ENCODE measurements at regions not wholly inside any gene's neighbourhood (a gene's known extent, or its start where the extent isn't known, plus 50 kb on each side); places are given as distances from the start of the nearest gene placed in this dataset.

DNA sequence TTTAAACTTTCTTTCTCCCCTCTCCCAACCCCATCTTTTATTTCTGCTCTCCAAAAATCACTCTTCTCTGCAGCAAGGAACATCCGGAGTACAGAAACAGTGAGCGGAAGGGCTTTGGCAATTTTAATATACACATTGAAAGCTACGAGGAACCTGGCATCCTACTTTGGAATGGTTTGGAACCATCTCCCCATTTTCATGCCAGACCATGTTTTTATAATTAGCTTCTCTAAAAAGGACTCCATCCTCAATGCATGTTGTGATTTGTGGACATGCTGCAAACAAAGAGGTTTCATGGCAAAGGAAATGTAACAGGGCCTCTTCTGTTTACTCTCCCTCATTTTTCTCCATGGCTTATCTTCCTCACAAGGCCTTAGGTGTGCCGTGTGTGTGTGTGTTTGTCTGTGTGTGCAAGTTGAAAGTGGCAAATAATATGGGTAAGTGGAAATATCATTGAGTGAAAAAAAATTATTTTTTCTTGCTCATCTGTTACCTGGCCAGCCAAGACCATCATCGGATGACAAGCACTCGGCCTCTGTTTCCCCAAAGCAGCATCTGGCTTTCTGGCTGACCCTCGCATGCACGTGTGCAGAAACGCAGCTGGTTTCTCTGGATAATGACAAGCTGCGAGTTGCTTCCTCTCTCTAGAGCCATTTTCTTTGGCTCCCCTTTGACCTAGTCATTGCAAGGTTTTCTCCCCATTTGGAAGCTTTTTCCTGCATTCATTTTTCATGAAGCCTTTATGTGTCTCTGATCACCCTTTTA is 585.0 kb downstream of the TMEM114 start:
- H3K4me1 Mint-ChIP-seq (ENCODE audit: unreplicated experiment), result no peaks in the 10 kb centered on the region
- H3K9me3 Mint-ChIP-seq (ENCODE audit: unreplicated experiment), result peaks cover 14% of the 10 kb centered on the region
- peaks cover 5% of the 10 kb centered on the region for H3K27me3 Mint-ChIP-seq (ENCODE audit: unreplicated experiment)
- TF ChIP-seq, protein P1, sequence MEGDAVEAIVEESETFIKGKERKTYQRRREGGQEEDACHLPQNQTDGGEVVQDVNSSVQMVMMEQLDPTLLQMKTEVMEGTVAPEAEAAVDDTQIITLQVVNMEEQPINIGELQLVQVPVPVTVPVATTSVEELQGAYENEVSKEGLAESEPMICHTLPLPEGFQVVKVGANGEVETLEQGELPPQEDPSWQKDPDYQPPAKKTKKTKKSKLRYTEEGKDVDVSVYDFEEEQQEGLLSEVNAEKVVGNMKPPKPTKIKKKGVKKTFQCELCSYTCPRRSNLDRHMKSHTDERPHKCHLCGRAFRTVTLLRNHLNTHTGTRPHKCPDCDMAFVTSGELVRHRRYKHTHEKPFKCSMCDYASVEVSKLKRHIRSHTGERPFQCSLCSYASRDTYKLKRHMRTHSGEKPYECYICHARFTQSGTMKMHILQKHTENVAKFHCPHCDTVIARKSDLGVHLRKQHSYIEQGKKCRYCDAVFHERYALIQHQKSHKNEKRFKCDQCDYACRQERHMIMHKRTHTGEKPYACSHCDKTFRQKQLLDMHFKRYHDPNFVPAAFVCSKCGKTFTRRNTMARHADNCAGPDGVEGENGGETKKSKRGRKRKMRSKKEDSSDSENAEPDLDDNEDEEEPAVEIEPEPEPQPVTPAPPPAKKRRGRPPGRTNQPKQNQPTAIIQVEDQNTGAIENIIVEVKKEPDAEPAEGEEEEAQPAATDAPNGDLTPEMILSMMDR (IDR thresholded peaks at IDR 0.05; ENCODE audit: unreplicated experiment), result no peak
- H3K27ac Mint-ChIP-seq (ENCODE audit: unreplicated experiment), result no peak overlapping the region
- H3K4me3 Mint-ChIP-seq (ENCODE audit: unreplicated experiment), result no peak overlapping the region
- DNase-seq (ENCODE audit: low spot score), result no peak
- H3K36me3 Mint-ChIP-seq (ENCODE audit: low read depth, unreplicated experiment), result no peaks in the 10 kb centered on the region

DNA sequence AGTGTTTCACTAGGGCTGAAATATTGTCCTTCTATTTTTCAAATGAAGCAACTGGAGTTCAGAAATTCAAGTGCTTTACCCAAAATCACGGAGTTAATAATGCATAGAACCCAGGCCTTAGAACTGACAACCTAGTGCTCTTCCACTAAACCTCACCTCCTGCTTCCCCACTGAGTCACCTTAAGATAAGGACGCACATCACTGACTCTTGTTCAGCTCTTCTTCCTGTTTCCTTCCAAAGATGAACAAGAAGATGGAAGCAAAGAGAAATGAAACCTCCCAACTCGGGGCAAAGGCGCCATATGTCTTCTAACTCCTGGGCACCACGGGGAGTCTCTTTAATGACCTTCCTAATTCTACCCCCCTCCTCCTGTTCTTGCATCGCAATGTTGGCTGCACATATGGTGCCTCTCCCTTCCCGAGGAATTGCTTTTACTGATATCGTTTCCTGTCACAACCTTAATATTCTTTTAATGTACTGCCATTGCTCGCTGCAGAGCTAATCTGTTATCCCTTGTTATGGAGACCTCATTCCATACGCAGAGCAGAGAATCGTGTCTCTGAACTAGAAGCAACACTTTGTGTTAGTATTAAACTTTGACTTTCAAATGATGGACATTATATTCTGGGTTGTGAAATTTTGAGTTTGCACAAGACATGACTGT is 591.4 kb downstream of the TMEM114 start:
- Mint-ChIP-seq H3K4me3 (ENCODE audit: unreplicated experiment) (no peak overlapping the region), H3K36me3 (ENCODE audit: low read depth, unreplicated experiment) (no peaks in the 10 kb centered on the region), H3K27me3 (ENCODE audit: unreplicated experiment) (peaks cover 3% of the 10 kb centered on the region), H3K4me1 (ENCODE audit: unreplicated experiment) (no peaks in the 10 kb centered on the region), H3K9me3 (ENCODE audit: unreplicated experiment) (peaks cover 14% of the 10 kb centered on the region), H3K27ac (ENCODE audit: unreplicated experiment) (no peak overlapping the region)
- no peak for DNase-seq (ENCODE audit: low spot score)
- TF ChIP-seq, protein P1 (IDR thresholded peaks at IDR 0.05; ENCODE audit: unreplicated experiment), result no peak

DNA sequence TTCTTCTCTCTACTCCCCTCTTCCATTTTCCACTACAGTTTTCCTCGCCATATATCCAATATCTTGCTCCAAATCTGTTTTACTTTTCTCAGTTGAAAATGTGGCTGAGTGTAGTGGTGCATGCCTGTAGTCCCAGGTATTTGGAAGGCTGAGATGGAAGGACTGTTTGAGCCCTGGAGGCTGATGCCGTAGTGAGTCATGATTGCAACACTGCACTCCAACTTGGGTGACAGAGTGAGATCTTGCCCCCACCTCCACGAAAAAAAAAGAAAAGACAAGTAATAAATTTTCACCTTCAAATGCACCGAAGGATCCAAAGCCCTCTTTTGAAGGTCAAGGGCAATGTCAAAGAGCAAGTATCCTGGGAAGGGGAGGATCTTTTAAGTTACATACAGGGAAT is 592.3 kb downstream of the TMEM114 start:
- Mint-ChIP-seq H3K27me3 (ENCODE audit: unreplicated experiment) (peaks cover 3% of the 10 kb centered on the region), H3K27ac (ENCODE audit: unreplicated experiment) (no peak overlapping the region), H3K36me3 (ENCODE audit: low read depth, unreplicated experiment) (no peaks in the 10 kb centered on the region), H3K9me3 (ENCODE audit: unreplicated experiment) (peaks cover 14% of the 10 kb centered on the region), H3K4me1 (ENCODE audit: unreplicated experiment) (no peaks in the 10 kb centered on the region), H3K4me3 (ENCODE audit: unreplicated experiment) (no peak overlapping the region)
- no peak for DNase-seq (ENCODE audit: low spot score)
- TF ChIP-seq, protein P1 (IDR thresholded peaks at IDR 0.05; ENCODE audit: unreplicated experiment), result no peak

DNA sequence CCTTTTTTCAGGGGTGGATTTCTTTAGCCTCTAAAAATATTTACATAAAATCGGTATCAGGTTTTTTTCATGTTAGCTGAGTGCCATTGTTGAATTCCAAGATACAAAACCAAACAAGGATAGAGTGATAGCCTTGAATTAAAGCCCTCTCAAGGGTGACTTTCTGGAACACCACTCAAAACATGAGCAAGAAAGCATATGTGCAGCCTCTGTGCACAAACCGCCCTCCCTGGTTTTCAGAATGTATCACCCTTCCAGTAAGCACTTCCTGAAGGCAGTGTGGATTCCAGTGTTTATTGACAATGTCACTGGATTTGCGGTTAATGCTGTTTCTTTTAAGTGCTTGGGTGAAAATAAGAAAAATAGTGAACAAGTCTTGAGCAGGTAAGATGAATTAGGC is 597.7 kb downstream of the TMEM114 start:
- Mint-ChIP-seq H3K27ac (ENCODE audit: unreplicated experiment) (no peak overlapping the region), H3K36me3 (ENCODE audit: low read depth, unreplicated experiment) (no peaks in the 10 kb centered on the region), H3K9me3 (ENCODE audit: unreplicated experiment) (no peaks in the 10 kb centered on the region), H3K27me3 (ENCODE audit: unreplicated experiment) (no peaks in the 10 kb centered on the region), H3K4me1 (ENCODE audit: unreplicated experiment) (no peaks in the 10 kb centered on the region), H3K4me3 (ENCODE audit: unreplicated experiment) (no peak overlapping the region)
- DNase-seq (ENCODE audit: low spot score), result no peak
- TF ChIP-seq, protein P1 (IDR thresholded peaks at IDR 0.05; ENCODE audit: unreplicated experiment), result no peak

DNA sequence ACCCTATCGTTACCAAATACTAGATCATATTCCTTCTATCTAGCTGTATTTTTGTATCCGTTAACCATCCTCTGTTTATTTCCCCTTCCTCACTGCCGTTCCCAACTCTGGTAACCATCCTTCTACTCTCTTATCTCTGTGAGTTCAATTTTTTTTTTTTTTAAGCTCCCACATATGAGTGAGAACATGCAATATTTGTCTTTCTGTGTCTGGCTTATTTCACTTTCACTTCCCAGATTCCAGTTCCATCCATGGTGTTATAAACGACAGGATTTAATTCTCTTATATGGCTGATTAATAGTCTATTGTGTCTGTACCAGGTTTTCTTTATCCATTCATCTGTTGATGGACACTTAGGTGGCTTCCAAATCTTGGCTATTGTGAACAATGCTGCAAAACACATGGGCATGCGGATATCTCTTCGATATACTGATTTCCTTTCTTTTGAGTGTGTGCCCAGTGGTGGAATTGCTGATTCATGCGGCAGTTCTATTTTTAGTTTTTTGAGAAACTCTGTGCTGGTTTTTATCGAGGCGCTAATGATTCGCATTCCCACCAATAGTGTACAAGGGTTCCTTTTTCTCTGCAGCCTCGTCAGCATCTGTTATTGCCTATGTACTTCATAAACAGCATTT is 599.6 kb downstream of the TMEM114 start:
- H3K9me3 Mint-ChIP-seq (ENCODE audit: unreplicated experiment), result no peaks in the 10 kb centered on the region
- H3K4me3 Mint-ChIP-seq (ENCODE audit: unreplicated experiment), result no peak overlapping the region

More for the DNA sequence above, 599.6 kb downstream of the TMEM114 start:
- Mint-ChIP-seq H3K4me1 (ENCODE audit: unreplicated experiment) (no peaks in the 10 kb centered on the region), H3K27ac (ENCODE audit: unreplicated experiment) (no peak overlapping the region), H3K27me3 (ENCODE audit: unreplicated experiment) (no peaks in the 10 kb centered on the region), H3K36me3 (ENCODE audit: low read depth, unreplicated experiment) (no peaks in the 10 kb centered on the region)
- no peak for DNase-seq (ENCODE audit: low spot score)
- TF ChIP-seq, protein P1 (IDR thresholded peaks at IDR 0.05; ENCODE audit: unreplicated experiment), result no peak

All from endothelial cell (in vitro differentiated cells).